ENCODE measurements at regions not wholly inside any gene's neighbourhood (a gene's known extent, or its start where the extent isn't known, plus 50 kb on each side); places are given as distances from the start of the nearest gene placed in this dataset.

- no peak for DNase-seq (ENCODE audit: low spot score)
Observed at GRCh38 chr3:176430244-176431037, 766.8 kb downstream of the TBL1XR1 start.

GRCh38 chr3:176428552-176428951 is 768.7 kb downstream of the TBL1XR1 start:
- no peak for DNase-seq (ENCODE audit: low spot score)

GRCh38 chr3:176426371-176426770 is 770.9 kb downstream of the TBL1XR1 start:
- DNase-seq (ENCODE audit: low spot score), result no peak

GRCh38 chr3:176416870-176417269 is 780.4 kb downstream of the TBL1XR1 start:
- no peak for DNase-seq (ENCODE audit: low spot score)

GRCh38 chr3:176415661-176416295 is 781.5 kb downstream of the TBL1XR1 start:
- DNase-seq (ENCODE audit: low spot score), result no peak

- DNase-seq (ENCODE audit: low spot score), result no peak
Observed at GRCh38 chr3:176412771-176413170, 784.5 kb downstream of the TBL1XR1 start.

GRCh38 chr3:176403531-176403930 is 793.8 kb downstream of the TBL1XR1 start:
- no peak for DNase-seq (ENCODE audit: low spot score)

- no peak for DNase-seq (ENCODE audit: low spot score)
Observed at GRCh38 chr3:176401211-176401610, 796.1 kb downstream of the TBL1XR1 start.

GRCh38 chr3:176399193-176399592 is 798.1 kb downstream of the TBL1XR1 start:
- DNase-seq (ENCODE audit: low spot score), result no peak

- DNase-seq (ENCODE audit: low spot score), result no peak
Observed at GRCh38 chr3:176395240-176395639, 802.0 kb downstream of the TBL1XR1 start.

- no peak for DNase-seq (ENCODE audit: low spot score)
Observed at GRCh38 chr3:176378789-176379188, 818.5 kb downstream of the TBL1XR1 start.

GRCh38 chr3:176376531-176376930 is 820.8 kb downstream of the TBL1XR1 start:
- no peak for DNase-seq (ENCODE audit: low spot score)

- no peak for DNase-seq (ENCODE audit: low spot score)
Observed at GRCh38 chr3:176375519-176375918, 821.8 kb downstream of the TBL1XR1 start.

- DNase-seq (ENCODE audit: low spot score), result peak; percentile 74
Observed at GRCh38 chr3:176362191-176362731, 835.0 kb downstream of the TBL1XR1 start.

GRCh38 chr3:176359211-176359610 is 838.1 kb downstream of the TBL1XR1 start:
- no peak for DNase-seq (ENCODE audit: low spot score)

GRCh38 chr3:176357891-176358290 is 839.4 kb downstream of the TBL1XR1 start:
- DNase-seq (ENCODE audit: low spot score), result no peak

GRCh38 chr3:176354843-176355242 is 842.4 kb downstream of the TBL1XR1 start:
- DNase-seq (ENCODE audit: low spot score), result no peak

- no peak for DNase-seq (ENCODE audit: low spot score)
Observed at GRCh38 chr3:176352716-176353334, 844.5 kb downstream of the TBL1XR1 start.

GRCh38 chr3:176351408-176351807 is 845.9 kb downstream of the TBL1XR1 start:
- no peak for DNase-seq (ENCODE audit: low spot score)

- DNase-seq (ENCODE audit: low spot score), result no peak
Observed at GRCh38 chr3:176349706-176350105, 847.6 kb downstream of the TBL1XR1 start.

- DNase-seq (ENCODE audit: low spot score), result no peak
Observed at GRCh38 chr3:176347424-176348146, 849.7 kb downstream of the TBL1XR1 start.

- DNase-seq (ENCODE audit: low spot score), result no peak
Observed at GRCh38 chr3:176341963-176342362, 855.3 kb downstream of the TBL1XR1 start.

All from ecto neural progenitor cell (in vitro differentiated cells).